NCI-H1092 (cell line): ENCODE measurements at regions not wholly inside any gene's neighbourhood (a gene's known extent, or its start where the extent isn't known, plus 50 kb on each side); places are given as distances from the start of the nearest gene placed in this dataset.
"Not testable (repeated sequence)": the region's sequence is repeated elsewhere in the genome, so short reads cannot be mapped to it uniquely, and the experiment has no call there.

ENCODE experiments used
- DNase-seq: peaks from one replicate; lab custom pipeline; 2025; lab: John Stamatoyannopoulos, UW

DNA sequence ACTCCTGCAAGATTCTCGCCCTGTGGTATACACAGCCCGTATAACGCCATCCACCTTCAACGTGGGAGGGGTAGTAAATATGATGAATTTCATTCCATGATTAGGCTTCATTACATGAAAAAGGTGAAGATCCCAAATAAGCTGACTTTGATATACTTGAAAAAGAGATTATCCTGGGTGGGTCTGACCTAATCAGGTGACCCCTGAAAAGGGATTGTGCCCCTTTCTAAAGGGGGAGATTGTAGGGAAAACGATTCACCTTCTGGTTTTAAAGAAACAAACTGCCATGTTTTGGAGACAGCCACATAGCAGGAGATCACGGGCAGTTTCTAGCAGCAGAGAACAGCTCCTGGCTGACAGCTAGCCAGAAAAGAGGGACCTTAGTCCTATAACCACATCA lies 155.1 kb upstream of the SMLR1 start:
- no peak for DNase-seq

GRCh38 chr6:130674604-130675003 lies 152.6 kb upstream of the SMLR1 start:
- DNase-seq = no peak

- no peak for DNase-seq
Measured at GRCh38 chr6:130675072-130675471, 152.1 kb upstream of the SMLR1 start.

DNA sequence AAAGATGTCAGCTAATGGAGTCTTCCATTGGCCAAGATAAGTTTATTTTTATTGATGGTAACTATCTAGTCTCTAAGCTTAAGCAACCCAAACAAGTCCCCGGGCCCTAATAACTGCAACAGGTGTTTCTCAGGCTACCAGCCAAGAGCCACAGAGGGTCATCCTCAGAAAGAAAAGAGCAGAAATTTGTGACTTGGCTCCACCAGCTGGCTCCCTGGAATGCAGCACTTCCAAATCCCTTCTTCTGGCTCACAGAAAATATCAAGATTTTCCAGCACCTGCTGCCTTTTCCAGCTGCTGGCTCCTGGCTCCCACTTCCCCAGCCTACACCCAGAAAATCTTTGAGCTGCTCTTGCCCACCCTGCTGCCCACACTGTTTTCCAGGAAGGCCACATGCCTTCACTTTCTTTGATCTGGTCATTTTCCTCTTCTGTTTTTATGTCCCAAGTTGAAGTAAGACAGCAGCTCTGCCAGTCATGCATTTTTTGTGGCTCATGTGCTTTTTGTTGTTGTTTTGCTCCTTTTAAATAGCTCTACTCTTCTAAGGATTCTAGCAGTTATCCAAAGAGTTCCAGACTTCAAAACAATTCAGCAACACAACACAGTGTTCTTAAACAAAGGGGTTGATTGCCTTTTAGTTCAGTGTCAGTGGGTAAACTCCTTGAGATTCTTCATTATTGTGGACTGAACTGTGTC lies 151.0 kb upstream of the SMLR1 start:
- DNase-seq = peak; percentile 3

DNA sequence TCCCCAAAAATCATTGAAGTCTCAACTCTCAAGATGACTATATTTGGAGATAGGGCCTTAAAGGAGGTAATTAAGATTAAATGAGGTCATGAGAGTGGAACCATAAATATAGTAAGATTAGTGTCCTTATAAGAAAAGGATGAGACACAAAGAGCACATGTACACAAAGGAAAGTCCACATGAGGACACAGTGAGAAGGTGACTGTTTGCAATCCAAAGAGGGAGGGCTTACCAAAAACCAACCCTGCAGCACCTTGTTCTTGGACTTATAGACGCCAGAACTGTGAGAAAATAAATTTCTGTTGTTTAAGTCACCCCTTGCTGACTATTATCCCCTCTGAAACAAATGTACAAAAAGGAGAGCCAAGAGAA lies 150.4 kb upstream of the SMLR1 start:
- no peak for DNase-seq

DNA sequence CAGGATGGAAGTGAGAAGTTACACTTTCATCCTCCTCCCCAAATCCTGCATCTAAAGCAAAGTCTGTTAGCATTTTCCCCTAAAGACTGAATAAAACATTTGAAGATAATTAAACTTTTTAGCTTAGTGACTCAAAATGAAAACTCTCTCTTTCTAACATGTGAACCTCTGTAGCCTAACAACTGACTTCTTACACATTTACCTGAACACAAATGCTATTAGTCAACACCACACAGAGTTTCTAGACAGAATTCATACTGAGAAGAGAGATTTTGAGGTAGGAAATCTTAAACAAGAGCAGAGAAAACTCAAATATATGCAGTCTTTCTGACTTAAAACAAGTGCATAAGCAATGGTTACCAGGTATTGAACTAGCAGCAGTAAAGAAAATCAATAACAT lies 149.9 kb upstream of the SMLR1 start:
- no peak for DNase-seq

DNA sequence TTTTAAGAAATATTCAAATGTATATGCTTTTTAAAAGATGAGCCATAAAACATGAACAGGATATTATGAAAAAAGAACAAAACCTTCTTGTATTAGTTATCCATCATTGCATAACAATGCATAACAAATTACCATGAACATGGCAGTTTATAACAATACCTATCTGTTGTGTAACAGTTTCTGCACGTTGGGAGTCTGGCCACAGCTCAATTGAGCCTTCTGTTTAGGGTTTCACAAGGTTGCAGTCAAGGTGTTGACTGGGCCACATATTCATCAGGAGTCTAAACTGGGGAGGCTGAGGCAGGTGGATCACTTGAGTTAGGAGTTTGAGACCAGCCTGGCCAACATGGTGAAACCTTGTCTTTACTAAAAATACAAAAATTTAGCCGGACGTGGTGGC lies 149.4 kb upstream of the SMLR1 start:
- DNase-seq = no peak

DNA sequence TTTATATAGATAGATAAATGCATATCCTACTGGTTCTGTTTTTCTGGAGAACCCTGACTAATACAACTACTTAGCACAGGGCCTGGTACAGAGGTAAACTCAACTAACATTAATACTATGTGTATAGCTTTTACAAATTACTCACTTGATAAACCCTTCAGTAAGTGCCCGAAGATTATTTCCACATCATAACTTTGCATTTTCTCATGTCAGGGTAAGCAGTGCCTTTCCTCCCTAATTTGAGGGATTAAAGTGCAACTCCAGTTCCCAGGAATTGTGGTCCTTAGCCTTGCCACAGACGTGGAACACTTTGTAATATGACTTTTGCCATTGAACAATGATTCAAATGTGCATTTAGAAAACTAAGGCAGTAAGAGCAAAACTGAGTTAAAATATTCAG lies 147.5 kb upstream of the SMLR1 start:
- no peak for DNase-seq

- no peak for DNase-seq
Measured at GRCh38 chr6:130680116-130680515, 147.1 kb upstream of the SMLR1 start.

DNA sequence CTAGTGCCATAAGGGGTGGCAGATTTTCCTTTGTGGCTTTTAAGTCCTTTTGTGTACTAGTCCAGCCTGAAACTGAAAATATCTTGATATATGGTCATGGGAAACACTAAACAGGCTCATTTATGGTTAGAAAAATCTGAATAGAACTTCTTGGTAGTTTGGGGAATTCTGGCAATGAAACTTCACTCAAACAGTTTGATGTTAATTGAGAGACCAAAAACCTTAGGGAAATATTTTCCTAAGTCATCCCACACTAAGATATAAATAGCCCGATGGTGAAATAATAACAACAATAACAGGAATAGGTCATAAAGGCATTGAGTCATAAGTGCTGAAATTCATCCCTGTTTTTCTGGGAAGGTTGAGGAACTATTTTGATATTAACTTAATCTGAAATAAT lies 146.2 kb upstream of the SMLR1 start:
- DNase-seq = no peak

- DNase-seq = no peak
Measured at GRCh38 chr6:130682066-130682465, 145.1 kb upstream of the SMLR1 start.

GRCh38 chr6:130683761-130684517 lies 143.3 kb upstream of the SMLR1 start:
- DNase-seq = no peak

DNA sequence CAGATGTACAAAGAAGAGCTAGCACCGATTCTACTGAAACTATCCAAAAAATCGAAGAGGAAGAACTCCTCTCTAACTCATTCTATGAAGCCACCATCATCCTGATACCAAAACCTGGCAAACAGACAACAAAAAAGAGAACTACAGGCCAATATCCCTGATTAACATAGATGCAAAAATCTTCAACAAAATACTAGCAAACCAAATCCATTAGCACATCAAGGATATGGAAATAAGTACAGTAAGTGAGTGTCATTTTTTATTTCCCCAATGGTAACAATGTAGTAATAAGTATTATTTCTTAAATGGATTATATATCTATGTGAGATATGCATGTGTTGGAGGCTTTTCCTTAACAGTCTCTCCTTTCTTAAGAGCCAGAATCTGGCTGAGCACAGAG lies 134.5 kb upstream of the SMLR1 start:
- no peak for DNase-seq

GRCh38 chr6:130693944-130694343 lies 133.3 kb upstream of the SMLR1 start:
- no peak for DNase-seq

DNA sequence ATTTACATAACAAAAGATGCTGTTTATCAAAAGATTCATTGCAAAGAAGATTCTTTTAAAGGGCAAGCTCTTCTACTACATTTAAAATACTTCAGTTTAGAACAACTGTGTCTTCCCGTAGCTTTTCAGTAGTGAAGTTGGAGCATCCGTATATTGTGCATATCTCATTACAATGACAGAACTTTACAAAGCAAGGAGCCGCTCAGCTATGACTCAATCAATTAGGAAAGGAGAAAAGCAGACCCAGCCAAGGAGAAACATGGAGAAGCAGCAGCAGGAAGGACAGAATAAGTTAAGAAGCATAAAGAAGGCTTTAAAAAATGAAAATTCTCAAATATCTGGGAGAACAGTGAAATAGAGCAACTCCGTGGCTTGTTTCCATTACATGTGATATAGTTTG lies 132.6 kb upstream of the SMLR1 start:
- DNase-seq = no peak

- DNase-seq = no peak
Measured at GRCh38 chr6:130696806-130697205, 130.4 kb upstream of the SMLR1 start.

DNA sequence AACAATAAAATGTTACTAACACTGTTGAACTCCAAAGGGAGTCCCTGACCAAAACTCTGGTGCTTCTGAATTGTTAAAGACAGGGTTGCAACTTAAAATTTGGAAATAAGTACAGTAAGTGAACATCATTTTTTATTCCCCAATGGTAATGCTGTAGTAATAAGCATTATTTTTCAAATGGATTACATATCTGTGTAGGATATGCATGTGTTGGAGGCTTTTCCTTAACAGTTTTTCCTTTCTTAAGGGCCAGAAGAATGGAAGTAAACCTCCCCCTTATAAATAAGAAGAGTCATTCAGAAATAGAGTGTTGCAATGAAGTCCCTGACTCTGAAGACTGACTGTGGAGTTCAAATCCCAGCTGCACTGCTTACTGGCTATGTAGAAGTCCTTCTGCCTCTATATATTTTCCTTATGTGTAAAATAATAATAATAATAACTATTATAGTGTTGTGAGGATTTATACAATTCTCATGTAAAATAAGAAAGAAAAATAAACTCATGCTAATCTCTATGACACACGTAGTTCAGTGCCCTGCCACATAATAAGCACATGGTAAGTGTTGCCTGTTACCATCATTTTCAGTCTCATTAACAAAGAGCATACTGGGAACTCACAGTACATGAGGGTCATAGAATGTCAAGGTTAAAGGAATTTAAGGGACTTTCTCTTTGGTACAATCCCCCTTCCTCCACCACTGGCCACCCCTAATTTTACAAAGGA lies 129.8 kb upstream of the SMLR1 start:
- DNase-seq = no peak

GRCh38 chr6:130697995-130698535 lies 129.1 kb upstream of the SMLR1 start:
- no peak for DNase-seq

GRCh38 chr6:130699742-130700141 lies 127.5 kb upstream of the SMLR1 start:
- no peak for DNase-seq

GRCh38 chr6:130700397-130700796 lies 126.8 kb upstream of the SMLR1 start:
- no peak for DNase-seq

DNA sequence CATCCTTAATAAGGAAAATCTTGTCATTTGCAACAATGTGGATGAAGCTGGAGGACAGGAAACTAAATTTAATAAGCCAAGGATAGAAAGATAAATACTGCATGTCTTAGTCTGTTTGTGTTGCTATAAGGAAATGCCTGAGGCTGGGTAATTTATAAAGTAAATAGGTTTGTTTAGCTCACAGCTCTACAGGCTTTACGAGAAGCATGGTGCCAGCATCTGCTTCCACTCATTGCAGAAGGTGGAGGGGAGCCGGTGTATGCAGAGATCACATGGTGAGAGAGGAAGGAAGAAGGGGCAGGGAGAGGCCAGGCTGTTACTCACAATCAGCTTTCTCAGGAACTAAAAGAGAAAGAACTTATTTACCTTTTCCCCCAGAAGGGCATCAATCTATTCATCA lies 118.9 kb upstream of the SMLR1 start:
- DNase-seq = no peak

DNA sequence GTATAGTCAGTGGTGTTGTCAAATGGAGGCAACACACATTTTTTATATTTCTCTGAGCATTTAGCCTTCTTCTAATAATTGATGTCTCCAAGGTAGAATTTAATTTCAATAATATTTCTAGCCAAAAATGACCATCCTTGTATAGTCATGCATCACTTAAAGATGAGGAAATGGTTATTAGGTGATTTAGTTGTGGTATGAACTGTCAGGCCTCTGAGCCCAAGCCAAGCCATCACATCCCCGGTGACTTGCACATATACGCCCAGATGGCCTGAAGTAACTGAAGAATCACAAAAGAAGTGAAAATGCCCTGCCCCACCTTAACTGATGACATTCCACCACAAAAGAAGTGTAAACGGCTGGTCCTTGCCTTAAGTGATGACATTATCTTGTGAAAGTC lies 115.6 kb upstream of the SMLR1 start:
- DNase-seq = not testable (repeated sequence)

DNA sequence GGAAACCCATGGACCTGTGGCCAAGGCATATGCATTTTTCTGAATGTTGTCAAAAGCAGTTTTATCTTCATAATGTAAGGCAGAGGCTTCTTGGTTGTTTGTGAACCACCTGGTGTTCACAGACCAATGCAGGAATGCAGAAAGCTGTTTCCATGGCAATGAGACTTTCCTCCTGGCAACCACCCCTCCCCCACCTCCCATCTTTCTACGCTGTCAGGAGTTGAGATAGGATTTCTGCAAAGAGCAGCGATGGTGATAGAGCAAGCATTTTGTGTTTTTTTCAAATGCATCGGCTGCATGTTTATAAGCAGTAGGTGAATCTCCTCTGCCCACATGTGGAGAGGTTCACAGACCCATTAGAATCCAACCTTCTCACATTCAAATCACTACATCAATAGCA lies 114.1 kb upstream of the SMLR1 start:
- DNase-seq = no peak
